ENCODE measurements at regions not wholly inside any gene's neighbourhood (a gene's known extent, or its start where the extent isn't known, plus 50 kb on each side); places are given as distances from the start of the nearest gene placed in this dataset.

DNA sequence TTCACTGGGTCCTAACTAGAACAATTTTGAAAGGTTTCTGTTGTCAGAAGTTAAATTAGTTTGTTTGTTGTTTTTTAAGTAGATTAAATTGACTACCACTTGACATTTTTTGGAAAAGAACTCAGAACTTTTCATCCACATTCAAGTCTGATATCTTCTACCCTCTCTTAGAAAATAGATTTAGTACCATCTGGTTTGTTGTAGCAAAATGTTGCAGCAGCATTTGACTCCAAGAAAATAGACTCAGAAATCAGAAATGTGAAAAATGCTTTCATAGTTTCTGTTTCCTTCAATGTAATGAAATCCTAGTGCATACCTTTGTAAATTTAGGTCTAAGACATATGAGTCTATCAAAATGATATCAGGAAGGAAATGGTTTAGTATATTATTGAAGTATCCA is 256.3 kb upstream of the CLEC14A start:
- H3K27ac Mint-ChIP-seq = no peak overlapping the region
- DNase-seq = no peak
- H3K27me3 Mint-ChIP-seq = no peaks in the 10 kb centered on the region
- peaks cover 5% of the 10 kb centered on the region for H3K9me3 Mint-ChIP-seq
- H3K4me3 Mint-ChIP-seq = no peak overlapping the region
- H3K36me3 Mint-ChIP-seq (ENCODE audit: low read depth) = no peaks in the 10 kb centered on the region
- H3K4me1 Mint-ChIP-seq (ENCODE audit: low read depth) = no peaks in the 10 kb centered on the region

DNA sequence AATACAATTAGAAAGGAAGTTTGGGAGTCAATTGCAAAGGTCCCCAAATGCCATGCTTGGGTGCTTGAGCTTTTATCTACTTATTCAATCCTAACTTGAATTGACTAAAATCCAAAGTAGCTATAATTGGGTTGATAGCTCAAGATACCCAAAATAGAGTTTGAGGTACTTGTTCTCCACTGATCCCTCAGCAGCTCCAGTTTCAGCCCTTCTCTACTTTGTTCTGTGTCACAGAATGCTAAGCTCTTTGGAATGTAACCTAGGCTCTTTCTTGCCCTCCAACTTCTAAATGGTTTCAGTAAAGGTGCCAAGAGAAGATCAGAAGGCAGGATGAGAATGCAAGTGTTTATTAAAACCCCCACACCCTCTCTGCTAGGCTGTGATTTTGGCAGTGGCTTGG is 251.4 kb upstream of the CLEC14A start:
- Mint-ChIP-seq H3K36me3 (ENCODE audit: low read depth) (no peaks in the 10 kb centered on the region), H3K27ac (no peak overlapping the region), H3K27me3 (no peaks in the 10 kb centered on the region), H3K9me3 (peaks cover 1% of the 10 kb centered on the region), H3K4me1 (ENCODE audit: low read depth) (no peaks in the 10 kb centered on the region), H3K4me3 (no peak overlapping the region)
- no peak for DNase-seq

DNA sequence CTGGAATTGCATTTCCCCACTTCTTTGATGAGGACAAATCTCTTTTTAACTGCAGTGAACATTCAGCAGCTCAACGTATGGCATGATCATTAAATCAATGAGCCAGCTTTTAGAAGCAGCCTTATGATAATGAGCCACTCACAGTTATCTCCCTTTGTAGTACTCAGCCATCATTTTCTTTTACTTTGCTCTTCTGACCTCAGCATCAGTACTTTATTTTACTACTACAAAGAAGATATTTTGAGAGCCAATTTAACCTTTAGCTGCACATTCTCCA is 250.0 kb upstream of the CLEC14A start:
- no peaks in the 10 kb centered on the region for H3K36me3 Mint-ChIP-seq (ENCODE audit: low read depth)
- H3K27ac Mint-ChIP-seq = no peak overlapping the region
- H3K9me3 Mint-ChIP-seq = peaks cover 1% of the 10 kb centered on the region
- no peak for DNase-seq
- H3K4me3 Mint-ChIP-seq = no peak overlapping the region
- no peaks in the 10 kb centered on the region for H3K4me1 Mint-ChIP-seq (ENCODE audit: low read depth)
- no peaks in the 10 kb centered on the region for H3K27me3 Mint-ChIP-seq

DNA sequence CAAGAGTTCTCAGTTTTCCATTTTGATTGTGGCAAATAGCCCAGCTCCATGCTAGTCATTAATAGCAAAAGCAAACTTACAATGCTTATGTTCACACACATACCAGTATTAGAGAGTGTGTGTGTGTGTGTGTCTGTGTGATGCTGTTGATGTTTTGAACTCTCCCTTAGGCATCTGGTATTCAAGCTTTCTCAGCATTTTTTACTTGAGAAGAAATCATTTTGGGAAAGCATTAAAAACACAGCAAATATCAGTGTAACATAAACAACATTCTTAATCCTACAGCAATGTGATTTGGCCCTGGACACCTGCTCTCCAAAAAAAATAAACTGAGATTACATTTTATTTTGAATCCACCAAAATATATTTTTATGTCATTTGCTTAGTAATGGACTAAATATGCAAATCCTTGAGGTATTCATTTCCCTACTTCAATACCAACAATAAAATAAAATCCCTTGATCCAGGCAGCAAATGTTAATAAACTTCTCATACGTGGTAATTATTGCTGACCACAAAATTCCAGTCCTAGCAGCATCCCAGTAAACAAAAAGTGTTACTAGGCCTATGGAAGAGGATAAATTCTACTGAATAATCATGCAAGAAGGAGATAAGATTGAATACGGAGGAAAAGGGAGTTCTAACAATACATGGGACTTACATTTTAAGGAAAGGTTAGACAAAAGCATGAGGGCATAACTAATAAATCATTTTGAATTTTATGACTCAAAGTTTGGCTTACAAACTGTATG is 249.5 kb upstream of the CLEC14A start:
- no peak overlapping the region for H3K4me3 Mint-ChIP-seq
- H3K27ac Mint-ChIP-seq = no peak overlapping the region
- no peaks in the 10 kb centered on the region for H3K36me3 Mint-ChIP-seq (ENCODE audit: low read depth)
- no peak for DNase-seq
- H3K4me1 Mint-ChIP-seq (ENCODE audit: low read depth) = no peaks in the 10 kb centered on the region
- no peaks in the 10 kb centered on the region for H3K27me3 Mint-ChIP-seq
- peaks cover 1% of the 10 kb centered on the region for H3K9me3 Mint-ChIP-seq

DNA sequence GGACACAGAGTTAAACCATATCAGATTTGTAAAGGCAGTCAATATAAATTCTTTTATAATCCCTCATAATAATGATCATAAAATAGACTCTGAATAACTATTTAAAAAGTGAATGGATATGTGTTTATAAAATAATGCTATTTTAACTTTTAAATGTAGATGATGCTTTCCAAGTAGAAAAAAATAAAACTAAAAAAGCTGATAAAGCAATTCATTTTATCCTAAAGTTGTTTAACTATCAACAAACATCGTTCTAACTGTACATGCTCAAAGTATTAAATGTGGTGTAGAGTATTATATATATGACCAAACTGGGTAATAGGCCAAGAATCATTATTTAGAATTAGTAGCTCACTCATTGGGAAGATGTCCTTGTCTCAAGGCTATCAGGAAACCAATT is 248.3 kb upstream of the CLEC14A start:
- Mint-ChIP-seq H3K27me3 (no peaks in the 10 kb centered on the region), H3K4me1 (ENCODE audit: low read depth) (no peaks in the 10 kb centered on the region), H3K36me3 (ENCODE audit: low read depth) (no peaks in the 10 kb centered on the region), H3K27ac (no peak overlapping the region), H3K9me3 (peaks cover under 1% of the 10 kb centered on the region), H3K4me3 (no peak overlapping the region)
- no peak for DNase-seq

DNA sequence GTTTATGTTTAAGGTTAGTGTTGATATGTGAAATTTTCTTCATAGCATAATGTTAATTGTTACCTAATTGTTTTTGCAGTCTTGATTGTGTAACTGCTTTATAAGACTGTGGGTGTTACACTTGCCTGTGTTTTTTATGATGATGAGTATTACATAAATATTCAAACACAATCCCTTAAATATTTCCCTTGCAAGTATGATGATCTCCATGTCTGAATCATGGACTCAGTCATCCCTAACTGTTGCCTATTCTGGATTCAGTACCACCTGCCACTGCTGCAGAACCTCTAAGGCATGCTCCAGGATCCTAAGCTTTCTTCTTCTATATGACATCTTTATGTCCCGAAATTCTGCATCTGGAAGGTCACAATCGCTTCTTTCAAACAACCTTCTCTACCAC is 246.3 kb upstream of the CLEC14A start:
- Mint-ChIP-seq H3K4me3 (no peak overlapping the region), H3K27me3 (no peaks in the 10 kb centered on the region), H3K9me3 (peaks cover 4% of the 10 kb centered on the region), H3K27ac (no peak overlapping the region), H3K4me1 (ENCODE audit: low read depth) (no peaks in the 10 kb centered on the region), H3K36me3 (ENCODE audit: low read depth) (no peaks in the 10 kb centered on the region)
- DNase-seq = no peak

DNA sequence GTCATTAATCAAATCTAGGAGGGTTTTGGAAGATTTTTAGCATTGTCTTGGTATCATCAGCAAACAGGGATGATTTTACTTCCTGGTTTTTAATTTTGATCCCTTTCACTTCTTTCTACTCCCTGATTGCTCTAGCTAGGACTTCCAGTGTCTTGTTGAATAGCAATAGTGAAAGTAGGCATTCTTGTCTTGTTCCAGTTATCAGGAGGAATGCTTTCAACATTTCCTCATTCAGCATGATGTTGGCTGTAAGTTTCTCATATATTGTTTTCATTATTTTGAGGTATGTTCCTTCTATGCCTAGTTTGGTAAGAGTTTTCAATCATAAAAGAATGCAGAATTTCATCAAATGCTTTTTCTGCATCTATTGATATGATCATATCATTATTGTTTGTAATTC is 244.2 kb upstream of the CLEC14A start:
- no peak overlapping the region for H3K4me3 Mint-ChIP-seq
- DNase-seq = no peak
- peaks cover 4% of the 10 kb centered on the region for H3K9me3 Mint-ChIP-seq
- H3K4me1 Mint-ChIP-seq (ENCODE audit: low read depth) = no peaks in the 10 kb centered on the region
- no peaks in the 10 kb centered on the region for H3K36me3 Mint-ChIP-seq (ENCODE audit: low read depth)
- no peak overlapping the region for H3K27ac Mint-ChIP-seq
- H3K27me3 Mint-ChIP-seq = no peaks in the 10 kb centered on the region

DNA sequence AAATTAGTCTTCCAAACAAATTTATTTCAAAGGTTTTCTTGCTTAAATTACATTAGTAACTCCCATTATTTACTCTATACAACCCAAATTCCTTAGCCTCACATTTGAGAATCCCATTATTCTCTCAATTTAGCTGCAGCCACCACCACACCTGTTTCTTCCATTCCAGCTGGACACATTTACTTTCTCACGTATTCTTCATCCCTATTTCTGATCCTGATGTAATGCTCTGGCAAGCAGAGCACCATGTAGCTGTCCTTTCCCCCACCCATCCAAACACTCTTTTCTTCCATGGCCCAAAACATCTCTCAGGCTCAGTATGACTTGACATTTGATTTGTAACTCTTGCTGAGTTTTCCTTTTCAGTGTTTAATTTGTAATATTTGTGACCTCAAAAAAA is 240.2 kb upstream of the CLEC14A start:
- Mint-ChIP-seq H3K4me3 (no peak overlapping the region), H3K27me3 (no peaks in the 10 kb centered on the region), H3K36me3 (ENCODE audit: low read depth) (no peaks in the 10 kb centered on the region), H3K4me1 (ENCODE audit: low read depth) (no peaks in the 10 kb centered on the region), H3K9me3 (peaks cover 15% of the 10 kb centered on the region), H3K27ac (no peak overlapping the region)
- DNase-seq = no peak

DNA sequence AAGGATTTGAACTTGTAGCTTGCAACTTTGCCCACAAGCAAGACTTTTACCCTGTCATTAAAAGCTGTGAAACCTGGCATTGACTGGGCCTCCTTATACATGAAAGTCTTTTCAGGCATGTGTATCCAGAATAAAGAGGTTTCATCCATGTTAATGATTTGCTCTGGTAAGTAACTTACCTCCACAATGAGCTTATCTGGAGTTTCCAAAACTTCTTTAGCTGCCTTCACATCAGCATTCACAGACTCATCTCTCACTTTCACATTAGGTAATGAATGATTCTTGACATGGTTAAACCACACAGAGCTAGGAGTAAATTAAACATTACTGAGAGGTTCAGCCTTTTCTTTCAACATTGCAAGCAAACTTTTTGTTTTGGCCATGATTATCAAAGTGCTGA is 234.4 kb upstream of the CLEC14A start:
- no peak for DNase-seq
- no peaks in the 10 kb centered on the region for H3K4me1 Mint-ChIP-seq (ENCODE audit: low read depth)
- no peak overlapping the region for H3K4me3 Mint-ChIP-seq
- no peaks in the 10 kb centered on the region for H3K27me3 Mint-ChIP-seq
- no peak overlapping the region for H3K27ac Mint-ChIP-seq
- no peaks in the 10 kb centered on the region for H3K36me3 Mint-ChIP-seq (ENCODE audit: low read depth)
- H3K9me3 Mint-ChIP-seq = peaks cover 24% of the 10 kb centered on the region

DNA sequence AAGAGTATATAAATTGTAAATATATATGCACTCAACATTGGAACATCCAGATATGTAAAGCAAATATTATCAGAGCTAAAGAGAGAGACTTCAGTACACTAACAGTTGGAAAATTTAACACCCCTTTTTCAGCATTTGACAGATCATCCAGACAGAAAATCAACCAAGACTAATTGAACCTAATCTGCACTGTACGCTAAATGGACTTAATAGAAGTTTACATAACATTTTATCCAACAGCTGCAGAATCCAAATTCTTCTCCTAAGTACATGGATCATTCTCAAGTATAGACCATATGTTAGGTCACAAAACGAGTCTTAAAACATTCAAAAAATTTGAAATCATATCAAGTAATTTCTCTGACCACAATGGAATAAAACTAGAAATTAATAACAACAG is 229.1 kb upstream of the CLEC14A start:
- Mint-ChIP-seq H3K9me3 (peaks cover 8% of the 10 kb centered on the region), H3K36me3 (ENCODE audit: low read depth) (no peaks in the 10 kb centered on the region), H3K4me1 (ENCODE audit: low read depth) (no peaks in the 10 kb centered on the region), H3K4me3 (no peak overlapping the region), H3K27ac (no peak overlapping the region), H3K27me3 (no peaks in the 10 kb centered on the region)
- no peak for DNase-seq

DNA sequence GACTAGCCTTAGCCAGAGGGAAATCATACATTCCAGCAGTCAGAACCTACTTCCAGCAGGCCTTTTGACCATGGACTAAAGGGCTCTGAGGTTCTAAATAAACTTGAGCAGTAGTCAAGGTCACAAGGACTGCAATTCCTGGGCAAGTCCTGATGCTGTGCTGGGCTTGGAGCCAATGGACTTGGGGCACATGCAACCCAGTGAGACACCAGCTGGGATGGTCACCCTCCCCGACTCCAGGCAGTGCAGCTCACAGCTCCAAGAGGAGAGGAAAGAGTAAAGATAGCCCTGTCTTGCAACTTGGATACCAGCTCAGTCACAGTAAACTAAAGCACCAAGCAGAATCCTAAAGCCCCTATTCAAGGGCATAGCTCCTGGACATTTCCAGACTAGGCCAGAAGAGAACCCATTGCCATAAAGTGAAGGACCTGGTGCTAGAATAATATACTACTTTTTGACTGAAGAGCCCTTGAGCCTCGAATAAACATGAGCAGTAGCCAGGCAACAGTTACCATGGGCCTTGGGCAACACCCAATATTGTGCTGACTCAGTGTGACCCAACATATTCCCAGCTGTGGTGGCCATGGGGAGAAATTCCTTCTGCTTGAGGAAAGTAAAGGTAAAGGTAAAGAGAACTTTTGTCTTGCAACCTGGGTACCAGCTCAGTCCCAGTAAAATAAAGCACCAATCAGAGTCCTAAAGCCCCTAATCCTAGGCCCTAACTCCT is 226.2 kb upstream of the CLEC14A start:
- DNase-seq = no peak
- Mint-ChIP-seq H3K4me1 (ENCODE audit: low read depth) (no peaks in the 10 kb centered on the region), H3K27me3 (no peaks in the 10 kb centered on the region), H3K9me3 (peaks cover 18% of the 10 kb centered on the region), H3K27ac (no peak overlapping the region), H3K4me3 (no peak overlapping the region), H3K36me3 (ENCODE audit: low read depth) (no peaks in the 10 kb centered on the region)

DNA sequence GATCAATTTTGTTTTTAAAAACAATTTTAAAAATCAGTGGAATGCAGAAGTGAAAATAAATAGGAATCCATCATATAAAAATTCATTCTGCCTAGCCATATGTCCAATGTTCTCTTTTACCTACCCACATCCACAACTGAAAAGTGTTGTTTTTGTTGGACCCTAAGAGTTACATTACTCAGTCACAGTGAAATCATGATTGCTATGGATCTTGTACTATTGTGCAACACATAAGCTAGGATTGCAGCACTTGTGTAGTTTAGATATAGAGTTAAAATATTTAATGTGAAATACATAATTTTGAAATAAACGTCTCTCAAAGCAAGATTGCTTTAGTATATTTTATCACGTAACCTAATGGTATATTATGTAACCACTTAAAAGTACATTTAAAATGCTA is 213.3 kb upstream of the CLEC14A start:
- H3K27me3 Mint-ChIP-seq = no peaks in the 10 kb centered on the region
- no peak overlapping the region for H3K4me3 Mint-ChIP-seq
- no peak overlapping the region for H3K27ac Mint-ChIP-seq
- H3K9me3 Mint-ChIP-seq = peaks cover 3% of the 10 kb centered on the region
- no peaks in the 10 kb centered on the region for H3K36me3 Mint-ChIP-seq (ENCODE audit: low read depth)
- no peaks in the 10 kb centered on the region for H3K4me1 Mint-ChIP-seq (ENCODE audit: low read depth)
- no peak for DNase-seq

DNA sequence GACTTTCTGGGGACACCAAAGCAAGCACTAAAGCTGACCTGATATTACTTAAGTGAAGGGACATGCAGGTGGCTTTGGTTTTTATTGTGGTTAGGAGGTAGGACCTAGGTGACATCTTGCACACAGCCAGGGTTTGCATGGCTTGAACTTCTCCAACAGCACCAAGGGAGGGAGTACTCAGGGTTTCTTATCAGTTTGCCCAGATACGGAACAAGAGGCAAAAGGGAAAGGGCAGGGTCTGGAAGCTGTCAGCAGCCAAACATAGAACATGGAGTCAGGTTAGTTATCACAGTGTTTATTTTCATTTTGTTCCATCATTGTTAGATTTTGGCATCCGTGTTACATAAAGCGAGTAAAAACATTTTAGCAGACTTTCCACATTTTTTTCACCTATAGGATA is 186.3 kb upstream of the CLEC14A start:
- H3K9me3 Mint-ChIP-seq = peaks cover 29% of the 10 kb centered on the region
- DNase-seq = no peak
- no peaks in the 10 kb centered on the region for H3K36me3 Mint-ChIP-seq (ENCODE audit: low read depth)
- no peaks in the 10 kb centered on the region for H3K27me3 Mint-ChIP-seq
- no peaks in the 10 kb centered on the region for H3K4me1 Mint-ChIP-seq (ENCODE audit: low read depth)
- no peak overlapping the region for H3K4me3 Mint-ChIP-seq
- H3K27ac Mint-ChIP-seq = no peak overlapping the region

DNA sequence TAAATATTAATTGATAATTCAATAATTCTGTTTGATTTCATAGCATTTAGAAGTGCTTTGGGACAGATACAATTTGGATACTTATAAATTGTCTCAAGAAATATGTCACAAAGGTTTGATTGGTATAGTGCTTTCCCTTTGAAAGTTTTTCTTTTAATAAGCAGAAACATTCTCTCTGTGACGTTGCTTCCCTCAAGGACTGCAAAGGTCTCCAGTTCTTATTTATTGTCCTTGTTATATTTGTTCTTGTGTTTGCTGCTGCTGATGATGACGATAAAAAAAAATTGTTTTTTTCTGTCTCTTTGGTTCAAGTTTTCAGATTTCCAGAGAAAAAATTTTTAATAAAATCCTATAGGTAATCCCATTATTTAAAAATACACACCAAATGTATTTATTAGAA is 176.3 kb upstream of the CLEC14A start:
- H3K4me1 Mint-ChIP-seq (ENCODE audit: low read depth) = no peaks in the 10 kb centered on the region
- peaks cover 2% of the 10 kb centered on the region for H3K9me3 Mint-ChIP-seq
- no peaks in the 10 kb centered on the region for H3K36me3 Mint-ChIP-seq (ENCODE audit: low read depth)
- DNase-seq = no peak
- no peaks in the 10 kb centered on the region for H3K27me3 Mint-ChIP-seq
- H3K4me3 Mint-ChIP-seq = no peak overlapping the region
- H3K27ac Mint-ChIP-seq = no peak overlapping the region

DNA sequence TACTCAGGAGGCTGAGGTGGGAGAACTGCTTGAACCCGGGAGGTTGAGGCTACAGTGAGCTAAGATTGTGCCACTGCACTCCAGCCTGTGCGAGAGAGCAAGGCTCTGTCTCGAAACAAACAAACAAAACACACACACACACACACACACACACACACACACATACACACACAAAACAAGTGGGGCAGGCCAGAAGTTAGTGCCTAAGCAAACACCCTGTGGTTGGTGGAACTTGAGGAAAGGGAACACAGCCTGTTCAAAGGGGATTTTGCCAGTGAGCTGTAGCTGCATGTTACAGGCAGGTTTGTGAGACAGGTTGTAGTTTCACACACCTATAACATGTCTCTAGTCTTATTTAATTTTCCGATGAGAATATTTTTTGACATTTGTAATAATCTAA is 175.3 kb upstream of the CLEC14A start:
- H3K9me3 Mint-ChIP-seq = peaks cover 2% of the 10 kb centered on the region
- no peaks in the 10 kb centered on the region for H3K36me3 Mint-ChIP-seq (ENCODE audit: low read depth)
- no peak overlapping the region for H3K27ac Mint-ChIP-seq
- DNase-seq = no peak
- H3K4me1 Mint-ChIP-seq (ENCODE audit: low read depth) = no peaks in the 10 kb centered on the region
- no peak overlapping the region for H3K4me3 Mint-ChIP-seq
- no peaks in the 10 kb centered on the region for H3K27me3 Mint-ChIP-seq

DNA sequence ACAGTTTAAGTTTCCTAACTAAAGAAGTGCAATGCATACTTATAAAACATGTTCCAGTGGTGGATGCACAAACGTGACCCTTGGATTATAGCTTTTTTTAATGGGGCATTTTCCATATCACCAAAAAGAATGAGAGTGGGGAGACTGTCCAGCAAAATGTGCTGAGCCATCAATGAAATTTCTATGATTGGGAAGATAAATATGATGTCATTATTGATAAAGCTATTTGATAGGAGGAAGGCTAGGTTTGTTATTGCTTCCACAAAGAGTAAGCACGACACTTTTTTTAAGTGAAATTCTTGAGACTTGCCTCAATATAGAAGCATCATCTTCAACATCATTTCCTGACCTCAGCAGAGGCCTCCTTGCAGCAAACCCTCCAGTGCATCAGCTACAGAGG is 174.6 kb upstream of the CLEC14A start:
- Mint-ChIP-seq H3K27me3 (no peaks in the 10 kb centered on the region), H3K4me1 (ENCODE audit: low read depth) (no peaks in the 10 kb centered on the region), H3K36me3 (ENCODE audit: low read depth) (no peaks in the 10 kb centered on the region), H3K9me3 (peaks cover 5% of the 10 kb centered on the region), H3K27ac (no peak overlapping the region), H3K4me3 (no peak overlapping the region)
- no peak for DNase-seq
